ENCODE measurements at regions not wholly inside any gene's neighbourhood (a gene's known extent, or its start where the extent isn't known, plus 50 kb on each side); places are given as distances from the start of the nearest gene placed in this dataset.
A peak's percentile ranks its signal among the peaks of the same experiment; 100 is the strongest.
"Not testable (repeated sequence)": the region's sequence is repeated elsewhere in the genome, so short reads cannot be mapped to it uniquely, and the experiment has no call there.

DNA sequence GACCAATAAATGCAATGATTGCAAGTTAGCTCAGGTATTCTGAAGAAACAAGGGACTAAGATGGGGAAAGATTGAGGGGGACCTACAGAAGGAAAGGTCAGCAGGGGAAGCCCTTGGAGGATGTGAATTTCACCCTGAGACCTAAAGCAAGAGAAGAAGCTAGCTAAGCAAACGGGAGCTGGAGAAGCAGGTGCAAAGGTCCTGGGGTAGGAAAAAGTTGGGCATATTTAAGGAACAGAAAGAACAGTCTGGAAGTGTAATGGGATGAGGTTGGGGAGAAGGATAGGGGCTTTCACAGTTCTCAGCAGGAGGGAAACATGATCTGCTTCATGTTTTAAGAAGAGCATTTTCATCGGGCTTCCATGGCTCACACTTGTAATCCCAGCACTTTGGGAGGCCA is 89.7 kb upstream of the SLC45A1 start:
- H3K27me3 ChIP-seq (ENCODE audit: control insufficient read depth, insufficient read depth, low read length) = no peaks in the 10 kb centered on the region
- no TSS peak for BruUV-seq (replicated peaks)
- CTCF ChIA-PET = interaction anchor here (0.5 kb wide), 1 partner anchor 317 kb away, joined by 6 read pairs; no protein-coding TSS in a partner anchor
- no peak overlapping the region for H3K4me3 ChIP-seq (ENCODE audit: low read depth in 2 of 2, low read length in 2 of 2)
- intact Hi-C loops (cut with micrococcal nuclease; ENCODE audit: unreplicated experiment) = no loop called here
- in situ Hi-C loops (cut with HindIII; ENCODE audit: low pct_unique_long_range_greater_than_20kb, low sequenced_read_pairs) = no loop called here
- no peaks in the 10 kb centered on the region; the same call in 1 of the 2 replicates for H3K9me3 ChIP-seq (ENCODE audit: control insufficient read depth, insufficient read depth, low read depth, low read length)
- POLR2A ChIA-PET = no interaction called here
- no peaks in the 10 kb centered on the region for H3K36me3 ChIP-seq (ENCODE audit: control insufficient read depth, insufficient read depth, low read length)
- TF ChIP-seq POLR2AphosphoS5 (IDR thresholded peaks at IDR 0.05; ENCODE audit: low read depth, low read length) (no peak), CTCF (IDR thresholded peaks at IDR 0.05) (no peak), TCF7L2 (IDR thresholded peaks at IDR 0.05; ENCODE audit: low read depth, low read length) (no peak), SIN3A (IDR thresholded peaks at IDR 0.05; ENCODE audit: borderline replicate concordance, insufficient read depth, low read depth, low read length) (no peak), REST (IDR thresholded peaks at IDR 0.05; ENCODE audit: insufficient read depth in 1 of 2, low read depth in 2 of 2, low read length in 1 of 2) (no peak)
- no peak for ATAC-seq
- peaks cover 12% of the 10 kb centered on the region for H3K4me1 ChIP-seq (ENCODE audit: control insufficient read depth, insufficient read depth, low read length)
- H3K27ac ChIP-seq (ENCODE audit: low read length) = peak overlapping the region; percentile 67; the same call in 1 of the 2 replicates
- no peak for DNase-seq (ENCODE audit: low read depth, low spot score)

DNA sequence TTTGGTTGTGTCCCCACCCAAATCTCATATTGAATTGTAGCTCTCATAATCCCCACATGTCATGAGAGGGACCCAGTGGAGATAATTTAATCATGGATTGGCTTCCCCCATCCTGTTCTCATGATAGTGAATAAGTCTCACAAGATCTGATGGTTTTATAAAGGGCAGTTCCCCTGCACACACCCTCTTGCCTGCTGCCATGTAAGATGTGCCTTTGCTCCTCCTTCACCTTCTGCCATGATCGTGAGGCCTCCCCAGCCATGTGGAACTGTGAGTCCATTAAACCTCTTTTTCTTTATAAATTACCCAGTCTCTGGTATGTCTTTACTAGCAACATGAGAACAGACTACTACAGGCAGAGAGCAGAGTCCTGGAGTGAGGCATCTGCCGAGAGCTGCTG is 90.2 kb upstream of the SLC45A1 start:
- POLR2A ChIA-PET; BruUV-seq (replicated peaks); in situ Hi-C loops (cut with HindIII; ENCODE audit: low pct_unique_long_range_greater_than_20kb, low sequenced_read_pairs); intact Hi-C loops (cut with micrococcal nuclease; ENCODE audit: unreplicated experiment); DNase-seq (ENCODE audit: low read depth, low spot score); H3K36me3 ChIP-seq (ENCODE audit: control insufficient read depth, insufficient read depth, low read length); H3K9me3 ChIP-seq (ENCODE audit: control insufficient read depth, insufficient read depth, low read depth, low read length); H3K4me3 ChIP-seq (ENCODE audit: low read depth in 2 of 2, low read length in 2 of 2); ATAC-seq; H3K27me3 ChIP-seq (ENCODE audit: control insufficient read depth, insufficient read depth, low read length): not testable (repeated sequence)
- peak overlapping the region; percentile 82; the same call in 1 of the 2 replicates for H3K27ac ChIP-seq (ENCODE audit: low read length)
- peaks cover 12% of the 10 kb centered on the region for H3K4me1 ChIP-seq (ENCODE audit: control insufficient read depth, insufficient read depth, low read length)
- CTCF ChIA-PET = interaction anchor here (0.6 kb wide), 1 partner anchor 86 kb away, joined by 3 read pairs; no protein-coding TSS in a partner anchor

GRCh38 chr1:8226747-8227146 is 91.2 kb upstream of the SLC45A1 start:
- ATAC-seq = no peak
- no peak for TF ChIP-seq REST (IDR thresholded peaks at IDR 0.05; ENCODE audit: insufficient read depth in 1 of 2, low read depth in 2 of 2, low read length in 1 of 2)
- no peak for TF ChIP-seq POLR2AphosphoS5 (IDR thresholded peaks at IDR 0.05; ENCODE audit: low read depth, low read length)
- no peak for TF ChIP-seq SIN3A (IDR thresholded peaks at IDR 0.05; ENCODE audit: borderline replicate concordance, insufficient read depth, low read depth, low read length)
- no peak for TF ChIP-seq CTCF (IDR thresholded peaks at IDR 0.05)
- TF ChIP-seq TCF7L2 (IDR thresholded peaks at IDR 0.05; ENCODE audit: low read depth, low read length) = no peak

GRCh38 chr1:8226024-8226423 is 91.9 kb upstream of the SLC45A1 start:
- in situ Hi-C loops (cut with HindIII; ENCODE audit: low pct_unique_long_range_greater_than_20kb, low sequenced_read_pairs); BruUV-seq (replicated peaks); DNase-seq (ENCODE audit: low read depth, low spot score): not testable (repeated sequence)

More at GRCh38 chr1:8226747-8227146, 91.2 kb upstream of the SLC45A1 start:
- H3K36me3 ChIP-seq (ENCODE audit: control insufficient read depth, insufficient read depth, low read length) = no peaks in the 10 kb centered on the region
- no peaks in the 10 kb centered on the region; the same call in 1 of the 2 replicates for H3K9me3 ChIP-seq (ENCODE audit: control insufficient read depth, insufficient read depth, low read depth, low read length)
- DNase-seq (ENCODE audit: low read depth, low spot score) = no peak
- intact Hi-C loops (cut with micrococcal nuclease; ENCODE audit: unreplicated experiment) = no loop called here
- peak overlapping the region; percentile 82 for H3K27ac ChIP-seq (ENCODE audit: low read length)
- POLR2A ChIA-PET = no interaction called here
- BruUV-seq (replicated peaks) = no TSS peak
- no peaks in the 10 kb centered on the region for H3K27me3 ChIP-seq (ENCODE audit: control insufficient read depth, insufficient read depth, low read length)
- CTCF ChIA-PET = no interaction called here
- H3K4me1 ChIP-seq (ENCODE audit: control insufficient read depth, insufficient read depth, low read length) = peaks cover 6% of the 10 kb centered on the region
- in situ Hi-C loops (cut with HindIII; ENCODE audit: low pct_unique_long_range_greater_than_20kb, low sequenced_read_pairs) = no loop called here
- no peak overlapping the region for H3K4me3 ChIP-seq (ENCODE audit: low read depth in 2 of 2, low read length in 2 of 2)

More at GRCh38 chr1:8226024-8226423, 91.9 kb upstream of the SLC45A1 start:
- H3K27me3 ChIP-seq (ENCODE audit: control insufficient read depth, insufficient read depth, low read length); H3K36me3 ChIP-seq (ENCODE audit: control insufficient read depth, insufficient read depth, low read length); CTCF ChIA-PET; H3K9me3 ChIP-seq (ENCODE audit: control insufficient read depth, insufficient read depth, low read depth, low read length); H3K4me3 ChIP-seq (ENCODE audit: low read depth in 2 of 2, low read length in 2 of 2); H3K4me1 ChIP-seq (ENCODE audit: control insufficient read depth, insufficient read depth, low read length); H3K27ac ChIP-seq (ENCODE audit: low read length); POLR2A ChIA-PET; intact Hi-C loops (cut with micrococcal nuclease; ENCODE audit: unreplicated experiment); ATAC-seq: not testable (repeated sequence)
